ENCODE measurements at regions not wholly inside any gene's neighbourhood (a gene's known extent, or its start where the extent isn't known, plus 50 kb on each side); places are given as distances from the start of the nearest gene placed in this dataset.

- no peak for TF ChIP-seq POLR2A (IDR thresholded peaks at IDR 0.05)
- TF ChIP-seq, protein P1, sequence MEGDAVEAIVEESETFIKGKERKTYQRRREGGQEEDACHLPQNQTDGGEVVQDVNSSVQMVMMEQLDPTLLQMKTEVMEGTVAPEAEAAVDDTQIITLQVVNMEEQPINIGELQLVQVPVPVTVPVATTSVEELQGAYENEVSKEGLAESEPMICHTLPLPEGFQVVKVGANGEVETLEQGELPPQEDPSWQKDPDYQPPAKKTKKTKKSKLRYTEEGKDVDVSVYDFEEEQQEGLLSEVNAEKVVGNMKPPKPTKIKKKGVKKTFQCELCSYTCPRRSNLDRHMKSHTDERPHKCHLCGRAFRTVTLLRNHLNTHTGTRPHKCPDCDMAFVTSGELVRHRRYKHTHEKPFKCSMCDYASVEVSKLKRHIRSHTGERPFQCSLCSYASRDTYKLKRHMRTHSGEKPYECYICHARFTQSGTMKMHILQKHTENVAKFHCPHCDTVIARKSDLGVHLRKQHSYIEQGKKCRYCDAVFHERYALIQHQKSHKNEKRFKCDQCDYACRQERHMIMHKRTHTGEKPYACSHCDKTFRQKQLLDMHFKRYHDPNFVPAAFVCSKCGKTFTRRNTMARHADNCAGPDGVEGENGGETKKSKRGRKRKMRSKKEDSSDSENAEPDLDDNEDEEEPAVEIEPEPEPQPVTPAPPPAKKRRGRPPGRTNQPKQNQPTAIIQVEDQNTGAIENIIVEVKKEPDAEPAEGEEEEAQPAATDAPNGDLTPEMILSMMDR (IDR thresholded peaks at IDR 0.05): no peak
Observed at GRCh38 chr2:23320058-23320457, 64.9 kb upstream of the KLHL29 start.

Measured in heart left ventricle (tissue), 13 donors.